Suprapubic skin (tissue), 4 donors: ENCODE measurements at regions not wholly inside any gene's neighbourhood (a gene's known extent, or its start where the extent isn't known, plus 50 kb on each side); places are given as distances from the start of the nearest gene placed in this dataset.

Source experiments
- DNase-seq, 2 donors: peaks; one replicate each; pipeline ENCODE4 v3.0.0-alpha.2; 2019; ENCODE audit warnings: low spot score in 2 of 2
- H3K27ac ChIP-seq: fragments of 200-600 bp; sonication (generic); one replicate; pipeline ENCODE4 v1.5.1; 2019
- H3K27me3 ChIP-seq: fragments of 200-600 bp; sonication (generic); one replicate; pipeline ENCODE4 v1.5.1; 2019
- H3K36me3 ChIP-seq: fragments of 200-600 bp; sonication (generic); one replicate; pipeline ENCODE4 v1.5.1; 2019
- H3K4me1 ChIP-seq: fragments of 200-600 bp; sonication (generic); one replicate; pipeline ENCODE4 v1.5.1; 2019
- H3K4me3 ChIP-seq: fragments of 200-600 bp; sonication (generic); one replicate; pipeline ENCODE4 v1.5.1; 2019; ENCODE audit warnings: mild to moderate bottlenecking
- H3K9me3 ChIP-seq: fragments of 200-600 bp; sonication (generic); one replicate; pipeline ENCODE4 v1.5.1; 2019
- CTCF ChIP-seq, 2 donors: fragments of 200-600 bp in 1 of 2; fragments of 450-650 bp in 1 of 2; sonication (generic) in 1 of 2; IDR thresholded peaks; one replicate each; pipeline ENCODE4 v1.5.1; 2016 to 2019; ENCODE audit warnings: antibody characterized with exemption in 2 of 2, mild to moderate bottlenecking in 1 of 2, moderate library complexity in 1 of 2
- EP300 ChIP-seq: sonication (generic); formaldehyde crosslinking; IDR thresholded peaks from one replicate; pipeline ENCODE4 v1.6.1; 2017; ENCODE audit warnings: antibody characterized with exemption
- POLR2A ChIP-seq, 2 donors: fragments of 450-650 bp; IDR thresholded peaks; one replicate each; pipeline ENCODE4 v1.6.1; 2017; ENCODE audit warnings: antibody characterized with exemption in 2 of 2, mild to moderate bottlenecking in 2 of 2, moderate library complexity in 2 of 2
- POLR2AphosphoS5 ChIP-seq, 3 donors: sonication (generic); formaldehyde crosslinking; IDR thresholded peaks; one replicate each; pipeline ENCODE4 v1.6.1; 2017; ENCODE audit warnings: antibody characterized with exemption in 3 of 3
- WGBS: methylation state at CpG from one replicate; pipeline ENCODE4 v1.1.5; 2018; 5-methylcytosine and 5-hydroxymethylcytosine counted together

GRCh38 chr7:26609532-26609931 is 254.9 kb downstream of the SKAP2 start:
- 79% methylated on average over 6 of the region's 6 CpGs for WGBS
- no peak for DNase-seq
- Histone ChIP-seq H3K4me1 (no peaks in the 10 kb centered on the region), H3K36me3 (no peaks in the 10 kb centered on the region), H3K9me3 (no peaks in the 10 kb centered on the region), H3K4me3 (no peak overlapping the region), H3K27ac (no peak overlapping the region), H3K27me3 (no peaks in the 10 kb centered on the region)
- TF ChIP-seq CTCF (IDR thresholded peaks at IDR 0.05) (no peak), POLR2A (IDR thresholded peaks at IDR 0.05) (no peak), POLR2AphosphoS5 (IDR thresholded peaks at IDR 0.05) (no peak), EP300 (no peak)

GRCh38 chr7:26612742-26613141 is 251.6 kb downstream of the SKAP2 start:
- 90% methylated on average over 11 of the region's 11 CpGs for WGBS
- Histone ChIP-seq H3K27me3 (no peaks in the 10 kb centered on the region), H3K36me3 (no peaks in the 10 kb centered on the region), H3K9me3 (no peaks in the 10 kb centered on the region), H3K27ac (no peak overlapping the region), H3K4me1 (no peaks in the 10 kb centered on the region), H3K4me3 (no peak overlapping the region)
- no peak for TF ChIP-seq CTCF (IDR thresholded peaks at IDR 0.05)
- no peak for TF ChIP-seq POLR2AphosphoS5 (IDR thresholded peaks at IDR 0.05)
- TF ChIP-seq POLR2A (IDR thresholded peaks at IDR 0.05), result no peak
- no peak for TF ChIP-seq EP300
- no peak for DNase-seq

GRCh38 chr7:26614503-26614902 is 249.9 kb downstream of the SKAP2 start:
- no peaks in the 10 kb centered on the region for H3K9me3 ChIP-seq
- no peak for TF ChIP-seq POLR2AphosphoS5 (IDR thresholded peaks at IDR 0.05)
- TF ChIP-seq EP300, result no peak
- TF ChIP-seq CTCF (IDR thresholded peaks at IDR 0.05), result no peak
- no peak for TF ChIP-seq POLR2A (IDR thresholded peaks at IDR 0.05)
- no peak for DNase-seq
- no peak overlapping the region for H3K4me3 ChIP-seq
- H3K4me1 ChIP-seq, result no peaks in the 10 kb centered on the region
- no peaks in the 10 kb centered on the region for H3K27me3 ChIP-seq
- no peaks in the 10 kb centered on the region for H3K36me3 ChIP-seq
- no peak overlapping the region for H3K27ac ChIP-seq
- WGBS, result 88% methylated on average over 11 of the region's 11 CpGs

- Histone ChIP-seq H3K27ac (no peak overlapping the region), H3K36me3 (no peaks in the 10 kb centered on the region), H3K27me3 (no peaks in the 10 kb centered on the region), H3K9me3 (no peaks in the 10 kb centered on the region), H3K4me3 (no peak overlapping the region), H3K4me1 (no peaks in the 10 kb centered on the region)
- no peak for TF ChIP-seq POLR2A (IDR thresholded peaks at IDR 0.05)
- no peak for TF ChIP-seq CTCF (IDR thresholded peaks at IDR 0.05)
- no peak for TF ChIP-seq POLR2AphosphoS5 (IDR thresholded peaks at IDR 0.05)
- no peak for TF ChIP-seq EP300
- WGBS, result 81% methylated on average over 7 of the region's 7 CpGs
- DNase-seq, result no peak
Measured at GRCh38 chr7:26616235-26616634, 248.2 kb downstream of the SKAP2 start.

GRCh38 chr7:26617066-26617465 is 247.3 kb downstream of the SKAP2 start:
- Histone ChIP-seq H3K27me3 (no peaks in the 10 kb centered on the region), H3K9me3 (no peaks in the 10 kb centered on the region), H3K27ac (no peak overlapping the region), H3K4me1 (no peaks in the 10 kb centered on the region), H3K36me3 (no peaks in the 10 kb centered on the region), H3K4me3 (no peak overlapping the region)
- TF ChIP-seq EP300 (no peak), POLR2A (IDR thresholded peaks at IDR 0.05) (no peak), CTCF (IDR thresholded peaks at IDR 0.05) (no peak), POLR2AphosphoS5 (IDR thresholded peaks at IDR 0.05) (no peak)
- no peak for DNase-seq
- WGBS, result 95% methylated on average over 7 of the region's 7 CpGs
